HG03175 (cell line): ENCODE measurements at regions not wholly inside any gene's neighbourhood (a gene's known extent, or its start where the extent isn't known, plus 50 kb on each side); places are given as distances from the start of the nearest gene placed in this dataset.
"Not testable (repeated sequence)": the region's sequence is repeated elsewhere in the genome, so short reads cannot be mapped to it uniquely, and the experiment has no call there.

ENCODE experiments used
- ATAC-seq: cut with Tn5 transposase; IDR thresholded peaks from one replicate; pipeline ENCODE4 v1.9.1; 2021; ENCODE audit warnings: mild to moderate bottlenecking, moderate library complexity; ENCODE audit not compliant: unreplicated experiment

GRCh38 chr13:50129706-50130122, 114.5 kb downstream of the KCNRG start:
- ATAC-seq, result no peak

GRCh38 chr13:50130123-50130946, 115.1 kb downstream of the KCNRG start:
- no peak for ATAC-seq

- no peak for ATAC-seq
Measured at GRCh38 chr13:50131920-50132903, 117.0 kb downstream of the KCNRG start.

- no peak for ATAC-seq
Measured at GRCh38 chr13:50132904-50133357, 117.7 kb downstream of the KCNRG start.

GRCh38 chr13:50133358-50133953, 118.2 kb downstream of the KCNRG start:
- ATAC-seq, result no peak

- ATAC-seq, result no peak
Measured at GRCh38 chr13:50136226-50136625, 121.0 kb downstream of the KCNRG start.

- no peak for ATAC-seq
Measured at GRCh38 chr13:50136678-50137077, 121.4 kb downstream of the KCNRG start.

- ATAC-seq, result not testable (repeated sequence)
Measured at GRCh38 chr13:50139435-50139934, 124.2 kb downstream of the KCNRG start.

- no peak for ATAC-seq
Measured at GRCh38 chr13:50140153-50140552, 124.9 kb downstream of the KCNRG start.

GRCh38 chr13:50140581-50141374, 125.5 kb downstream of the KCNRG start:
- ATAC-seq, result no peak

- no peak for ATAC-seq
Measured at GRCh38 chr13:50141375-50141975, 126.2 kb downstream of the KCNRG start.

- no peak for ATAC-seq
Measured at GRCh38 chr13:50144246-50145160, 129.3 kb downstream of the KCNRG start.

- no peak for ATAC-seq
Measured at GRCh38 chr13:50149214-50149613, 134.0 kb downstream of the KCNRG start.

GRCh38 chr13:50149932-50150331, 134.7 kb downstream of the KCNRG start:
- no peak for ATAC-seq

GRCh38 chr13:50152224-50152623, 137.0 kb downstream of the KCNRG start:
- ATAC-seq, result no peak

GRCh38 chr13:50152655-50153309, 137.5 kb downstream of the KCNRG start:
- ATAC-seq, result no peak

- no peak for ATAC-seq
Measured at GRCh38 chr13:50153401-50153800, 138.2 kb downstream of the KCNRG start.

GRCh38 chr13:50153876-50154275, 138.6 kb downstream of the KCNRG start:
- no peak for ATAC-seq
